Skeletal muscle satellite cell (primary cell): ENCODE measurements at regions not wholly inside any gene's neighbourhood (a gene's known extent, or its start where the extent isn't known, plus 50 kb on each side); places are given as distances from the start of the nearest gene placed in this dataset.

Experiments used
- H3K27me3 ChIP-seq: 2 replicates; pipeline ENCODE4 v1.7.0; 2013; ENCODE audit warnings: low read length; ENCODE audit not compliant: control insufficient read depth, insufficient read depth
- H3K36me3 ChIP-seq: 2 replicates; pipeline ENCODE4 v1.7.0; 2013; ENCODE audit warnings: mild to moderate bottlenecking, control low read depth, low read length; ENCODE audit not compliant: insufficient read depth
- H3K4me1 ChIP-seq: 2 replicates; pipeline ENCODE4 v1.7.0; 2013; ENCODE audit warnings: low read length; ENCODE audit not compliant: control insufficient read depth, insufficient read depth
- H3K4me2 ChIP-seq: 2 replicates; pipeline ENCODE4 v1.7.0; 2013; ENCODE audit warnings: mild to moderate bottlenecking, low read length
- H3K4me3 ChIP-seq: 2 replicates; pipeline ENCODE4 v1.7.0; 2013; ENCODE audit warnings: low read length
- H3K9ac ChIP-seq: 2 replicates; pipeline ENCODE4 v1.7.0; 2013; ENCODE audit warnings: mild to moderate bottlenecking, low read depth, low read length, moderate library complexity
- H3K9me3 ChIP-seq: replicated peaks from 2 replicates; pipeline ENCODE4 v1.7.0; 2013; ENCODE audit warnings: mild to moderate bottlenecking, control low read depth, low read length

GRCh38 chr5:74095871-74096270 lies 469.9 kb downstream of the ARHGEF28 start:
- Histone ChIP-seq H3K36me3 (no peaks in the 10 kb centered on the region), H3K27me3 (no peaks in the 10 kb centered on the region)

GRCh38 chr5:74094782-74095108 lies 468.7 kb downstream of the ARHGEF28 start:
- no peak overlapping the region for H3K4me3 ChIP-seq
- H3K4me2 ChIP-seq: no peak overlapping the region
- no peaks in the 10 kb centered on the region for H3K36me3 ChIP-seq
- H3K9me3 ChIP-seq: peaks cover 4% of the 10 kb centered on the region
- peaks cover 4% of the 10 kb centered on the region for H3K27me3 ChIP-seq
- H3K4me1 ChIP-seq: peaks cover 10% of the 10 kb centered on the region
- no peak overlapping the region for H3K9ac ChIP-seq

More at GRCh38 chr5:74095871-74096270, 469.9 kb downstream of the ARHGEF28 start:
- H3K9ac ChIP-seq: no peak overlapping the region
- H3K4me3 ChIP-seq: no peak overlapping the region
- H3K4me2 ChIP-seq: no peak overlapping the region
- peaks cover 5% of the 10 kb centered on the region for H3K9me3 ChIP-seq
- peaks cover 10% of the 10 kb centered on the region for H3K4me1 ChIP-seq

GRCh38 chr5:74094096-74094781 lies 468.2 kb downstream of the ARHGEF28 start:
- no peak overlapping the region for H3K4me3 ChIP-seq
- no peak overlapping the region for H3K4me2 ChIP-seq
- no peak overlapping the region for H3K9ac ChIP-seq
- peaks cover 10% of the 10 kb centered on the region for H3K4me1 ChIP-seq
- peaks cover 8% of the 10 kb centered on the region for H3K27me3 ChIP-seq
- H3K36me3 ChIP-seq: no peaks in the 10 kb centered on the region
- H3K9me3 ChIP-seq: no peaks in the 10 kb centered on the region

GRCh38 chr5:74093561-74093960 lies 467.6 kb downstream of the ARHGEF28 start:
- H3K9me3 ChIP-seq: no peaks in the 10 kb centered on the region
- H3K36me3 ChIP-seq: no peaks in the 10 kb centered on the region
- H3K4me1 ChIP-seq: peaks cover 10% of the 10 kb centered on the region
- H3K27me3 ChIP-seq: peaks cover 14% of the 10 kb centered on the region
- H3K4me3 ChIP-seq: no peak overlapping the region
- no peak overlapping the region for H3K4me2 ChIP-seq
- H3K9ac ChIP-seq: no peak overlapping the region

GRCh38 chr5:74092766-74093165 lies 466.8 kb downstream of the ARHGEF28 start:
- no peaks in the 10 kb centered on the region for H3K9me3 ChIP-seq
- H3K4me1 ChIP-seq: peaks cover 10% of the 10 kb centered on the region
- no peak overlapping the region for H3K4me2 ChIP-seq
- H3K9ac ChIP-seq: no peak overlapping the region
- no peak overlapping the region for H3K4me3 ChIP-seq
- peaks cover 14% of the 10 kb centered on the region for H3K27me3 ChIP-seq
- no peaks in the 10 kb centered on the region for H3K36me3 ChIP-seq

- H3K9me3 ChIP-seq: no peaks in the 10 kb centered on the region
- H3K36me3 ChIP-seq: no peaks in the 10 kb centered on the region
- H3K4me2 ChIP-seq: no peak overlapping the region
- H3K4me3 ChIP-seq: no peak overlapping the region
- peaks cover 14% of the 10 kb centered on the region for H3K27me3 ChIP-seq
- no peaks in the 10 kb centered on the region for H3K4me1 ChIP-seq
- no peak overlapping the region for H3K9ac ChIP-seq
Observed at GRCh38 chr5:74085782-74086181, 459.8 kb downstream of the ARHGEF28 start.

- Histone ChIP-seq H3K27me3 (peaks cover 14% of the 10 kb centered on the region), H3K4me3 (no peak overlapping the region), H3K36me3 (no peaks in the 10 kb centered on the region), H3K4me1 (no peaks in the 10 kb centered on the region), H3K9ac (no peak overlapping the region), H3K4me2 (no peak overlapping the region), H3K9me3 (no peaks in the 10 kb centered on the region)
Observed at GRCh38 chr5:74085186-74085585, 459.2 kb downstream of the ARHGEF28 start.

- Histone ChIP-seq H3K9me3 (no peaks in the 10 kb centered on the region), H3K9ac (no peak overlapping the region), H3K27me3 (no peaks in the 10 kb centered on the region), H3K4me3 (no peak overlapping the region), H3K36me3 (no peaks in the 10 kb centered on the region), H3K4me1 (no peaks in the 10 kb centered on the region), H3K4me2 (no peak overlapping the region)
Observed at GRCh38 chr5:74083096-74083791, 457.2 kb downstream of the ARHGEF28 start.

GRCh38 chr5:74082512-74083055 lies 456.6 kb downstream of the ARHGEF28 start:
- H3K27me3 ChIP-seq: no peaks in the 10 kb centered on the region
- H3K36me3 ChIP-seq: no peaks in the 10 kb centered on the region
- no peak overlapping the region for H3K9ac ChIP-seq
- H3K4me2 ChIP-seq: no peak overlapping the region
- H3K4me1 ChIP-seq: no peaks in the 10 kb centered on the region
- H3K9me3 ChIP-seq: no peaks in the 10 kb centered on the region
- no peak overlapping the region for H3K4me3 ChIP-seq

GRCh38 chr5:74081126-74081525 lies 455.1 kb downstream of the ARHGEF28 start:
- Histone ChIP-seq H3K9ac (no peak overlapping the region), H3K36me3 (no peaks in the 10 kb centered on the region), H3K27me3 (peaks cover 3% of the 10 kb centered on the region), H3K4me1 (no peaks in the 10 kb centered on the region), H3K4me3 (no peak overlapping the region), H3K4me2 (no peak overlapping the region), H3K9me3 (no peaks in the 10 kb centered on the region)

- Histone ChIP-seq H3K27me3 (peaks cover 3% of the 10 kb centered on the region), H3K36me3 (no peaks in the 10 kb centered on the region), H3K9ac (no peak overlapping the region), H3K4me2 (no peak overlapping the region), H3K4me3 (no peak overlapping the region), H3K9me3 (no peaks in the 10 kb centered on the region), H3K4me1 (no peaks in the 10 kb centered on the region)
Observed at GRCh38 chr5:74079971-74080556, 454.1 kb downstream of the ARHGEF28 start.
